ENCODE measurements at regions not wholly inside any gene's neighbourhood (a gene's known extent, or its start where the extent isn't known, plus 50 kb on each side); places are given as distances from the start of the nearest gene placed in this dataset.

DNA sequence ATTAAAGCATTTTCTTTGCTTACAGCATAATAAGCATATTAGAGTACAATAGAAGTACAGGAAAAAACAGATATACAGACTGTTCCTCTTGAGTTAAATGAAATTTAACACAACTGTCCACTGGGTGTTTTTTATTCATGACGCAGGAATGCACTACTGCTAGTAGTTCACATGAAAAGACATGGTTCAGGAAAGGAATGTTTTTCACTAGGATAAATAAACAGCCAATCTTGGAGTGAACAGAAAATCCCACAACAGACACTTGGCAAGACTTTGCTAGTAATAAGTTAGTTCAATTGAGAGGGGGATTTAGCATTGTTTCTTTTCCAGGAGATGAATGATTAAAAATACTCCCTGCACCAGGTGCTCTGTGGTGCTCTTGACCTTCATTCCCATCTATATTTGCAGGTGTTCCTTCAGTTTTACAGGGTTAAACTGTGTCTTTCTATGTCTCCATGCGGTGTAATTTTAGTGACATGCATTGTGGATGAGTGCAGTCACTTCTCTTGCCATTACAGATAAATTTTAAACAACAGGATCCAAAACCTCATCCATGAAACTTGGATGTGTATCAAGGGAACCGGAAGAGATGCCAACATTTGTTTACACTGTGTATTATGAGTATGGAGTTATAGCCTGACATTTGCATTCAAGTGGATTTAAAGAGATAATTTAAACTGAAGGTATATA lies 796.6 kb downstream of the DSC3 start:
- intact Hi-C loops (cut with DNase I): no loop called here
- WGBS, 2 donors: 52 to 60% methylated on average over 3 of the region's 3 CpGs
- H3K36me3 ChIP-seq: no peaks in the 10 kb centered on the region

DNA sequence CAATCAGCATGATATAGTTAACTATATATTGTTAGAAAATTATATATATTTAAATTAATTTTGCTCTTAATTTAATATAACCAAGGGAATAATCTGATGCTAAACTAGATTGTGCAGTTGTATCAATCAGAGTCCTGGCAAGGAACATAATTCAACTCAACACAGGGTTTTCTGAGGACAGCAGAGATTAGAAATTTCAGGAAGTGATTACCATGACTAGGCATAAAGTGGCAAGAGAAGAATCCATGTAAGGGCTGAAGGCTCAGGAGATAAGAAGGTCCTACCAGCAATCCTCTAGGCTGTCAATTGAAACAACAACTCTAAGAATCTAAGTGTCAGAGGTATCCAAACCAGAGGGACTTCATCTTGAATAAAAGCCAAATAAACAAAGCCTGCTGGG lies 807.8 kb downstream of the DSC3 start:
- Histone ChIP-seq H3K4me3 (replicated peaks in 1 of 3) (no peak overlapping the region), H3K9me3 (no peaks in the 10 kb centered on the region), H3K36me3 (no peaks in the 10 kb centered on the region), H3K27me3 (no peaks in the 10 kb centered on the region), H3K4me1 (no peaks in the 10 kb centered on the region), H3K27ac (no peak overlapping the region)
- intact Hi-C loops (cut with DNase I): no loop called here
- DNase-seq: no peak
- TF ChIP-seq POLR2A (IDR thresholded peaks at IDR 0.05): no peak
- no peak for TF ChIP-seq CTCF (IDR thresholded peaks at IDR 0.05)

More for the DNA sequence above, 796.6 kb downstream of the DSC3 start:
- no peaks in the 10 kb centered on the region for H3K27me3 ChIP-seq
- H3K4me1 ChIP-seq: no peaks in the 10 kb centered on the region
- H3K9me3 ChIP-seq: no peaks in the 10 kb centered on the region
- no peak overlapping the region for H3K4me3 ChIP-seq (replicated peaks in 1 of 3)
- no peak for DNase-seq
- no peak overlapping the region for H3K27ac ChIP-seq
- TF ChIP-seq POLR2A (IDR thresholded peaks at IDR 0.05) (no peak), CTCF (IDR thresholded peaks at IDR 0.05) (no peak)

GRCh38 chr18:30211112-30211511 lies 831.4 kb downstream of the DSC3 start:
- no peak for TF ChIP-seq POLR2A (IDR thresholded peaks at IDR 0.05)
- TF ChIP-seq CTCF (IDR thresholded peaks at IDR 0.05): no peak
- no peaks in the 10 kb centered on the region for H3K27me3 ChIP-seq
- H3K36me3 ChIP-seq: no peaks in the 10 kb centered on the region
- no peak for DNase-seq
- H3K4me1 ChIP-seq: no peaks in the 10 kb centered on the region
- no peak overlapping the region for H3K27ac ChIP-seq
- H3K9me3 ChIP-seq: no peaks in the 10 kb centered on the region
- H3K4me3 ChIP-seq (replicated peaks in 1 of 3): no peak overlapping the region
- intact Hi-C loops (cut with DNase I): no loop called here

DNA sequence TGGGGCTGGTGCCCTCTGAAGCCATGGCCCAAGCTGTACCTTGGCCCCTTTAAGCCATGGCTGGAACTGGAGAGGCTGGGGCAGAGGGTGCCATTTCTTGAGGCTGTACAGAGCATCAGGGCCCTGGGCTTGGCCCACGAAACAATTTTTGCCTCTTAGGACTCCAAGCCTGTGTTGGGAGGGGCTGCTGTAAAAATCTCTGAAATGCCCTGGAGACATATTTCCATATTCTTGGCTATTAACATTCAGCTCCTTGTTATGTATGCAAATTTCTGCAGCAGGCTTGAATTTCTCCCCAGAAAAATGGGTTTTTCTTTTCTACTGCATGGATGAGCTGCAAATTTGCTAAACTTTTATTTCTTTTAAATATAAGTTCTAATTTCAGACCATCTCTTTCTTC lies 834.0 kb downstream of the DSC3 start:
- 94 to 100% methylated on average over 1 of the region's 1 CpG for whole genome bisulfite sequencing, 2 donors
- intact Hi-C loops (cut with DNase I): no loop called here
- no peak for DNase-seq
- Histone ChIP-seq H3K4me3 (replicated peaks in 1 of 3) (no peak overlapping the region), H3K9me3 (no peaks in the 10 kb centered on the region), H3K27me3 (no peaks in the 10 kb centered on the region), H3K36me3 (no peaks in the 10 kb centered on the region), H3K27ac (no peak overlapping the region), H3K4me1 (no peaks in the 10 kb centered on the region)
- TF ChIP-seq CTCF (IDR thresholded peaks at IDR 0.05) (no peak), POLR2A (IDR thresholded peaks at IDR 0.05) (no peak)

- no peaks in the 10 kb centered on the region for H3K9me3 ChIP-seq
- 79 to 97% methylated on average over 3 of the region's 3 CpGs for WGBS, 2 donors
- H3K4me1 ChIP-seq: no peaks in the 10 kb centered on the region
- no peaks in the 10 kb centered on the region for H3K27me3 ChIP-seq
- TF ChIP-seq CTCF (IDR thresholded peaks at IDR 0.05) (no peak), POLR2A (IDR thresholded peaks at IDR 0.05) (no peak)
- no peak overlapping the region for H3K4me3 ChIP-seq (replicated peaks in 1 of 3)
- no peak for DNase-seq
- intact Hi-C loops (cut with DNase I): no loop called here
- H3K36me3 ChIP-seq: no peaks in the 10 kb centered on the region
- H3K27ac ChIP-seq: no peak overlapping the region
Measured at GRCh38 chr18:30192216-30192615, 850.3 kb downstream of the DSC3 start.
